Neural progenitor cell (in vitro differentiated cells): ENCODE measurements at regions not wholly inside any gene's neighbourhood (a gene's known extent, or its start where the extent isn't known, plus 50 kb on each side); places are given as distances from the start of the nearest gene placed in this dataset.
A peak's percentile ranks its signal among the peaks of the same experiment; 100 is the strongest.

ENCODE experiments used
- DNase-seq: peaks from one replicate; pipeline ENCODE4 v3.0.0-alpha.2; 2016; ENCODE audit warnings: low spot score
- H2AFZ ChIP-seq: fragments of 200-600 bp; sonication (generic); replicated peaks from 2 replicates; pipeline ENCODE4 v1.6.1; 2016; ENCODE audit warnings: antibody characterized with exemption
- H3F3A ChIP-seq: fragments of 200-600 bp; sonication (generic); 2 replicates; pipeline ENCODE4 v1.6.1; 2016; ENCODE audit warnings: antibody characterized with exemption, low read depth
- H3K27ac ChIP-seq: fragments of 200-600 bp; sonication (generic); 2 replicates; pipeline ENCODE4 v1.5.1; 2016; ENCODE audit warnings: mild to moderate bottlenecking
- H3K27me3 ChIP-seq: fragments of 200-600 bp; sonication (generic); 2 replicates; pipeline ENCODE4 v1.6.1; 2016; ENCODE audit warnings: mild to moderate bottlenecking, moderate library complexity
- H3K36me3 ChIP-seq: fragments of 200-600 bp; sonication (generic); 2 replicates; pipeline ENCODE4 v1.5.1; 2016
- H3K4me1 ChIP-seq: fragments of 200-600 bp; sonication (generic); 2 replicates; pipeline ENCODE4 v1.6.1; 2016; ENCODE audit warnings: mixed run types
- H3K4me2 ChIP-seq: fragments of 200-600 bp; sonication (generic); 2 replicates; pipeline ENCODE4 v1.6.1; 2016
- H3K4me3 ChIP-seq: fragments of 200-600 bp; sonication (generic); 2 replicates; pipeline ENCODE4 v1.5.1; 2016
- H3K79me2 ChIP-seq: fragments of 200-600 bp; sonication (generic); 2 replicates; pipeline ENCODE4 v1.6.1; 2016; ENCODE audit warnings: low read depth
- H3K9ac ChIP-seq: fragments of 200-600 bp; sonication (generic); 2 replicates; pipeline ENCODE4 v1.6.1; 2016
- H3K9me3 ChIP-seq: fragments of 200-600 bp; sonication (generic); 2 replicates; pipeline ENCODE4 v1.5.1; 2016; ENCODE audit warnings: low read depth
- H4K20me1 ChIP-seq: fragments of 200-600 bp; sonication (generic); 2 replicates; pipeline ENCODE4 v1.6.1; 2016; ENCODE audit warnings: low read depth
- H3K27ac Mint-ChIP-seq: 3 replicates; pipeline ENCODE4 v1.8.0; 2021; ENCODE audit warnings: mixed read lengths
- H3K27me3 Mint-ChIP-seq: 2 replicates; pipeline ENCODE4 v1.8.0; 2022; ENCODE audit warnings: low read depth, mild to moderate bottlenecking, inconsistent platforms, moderate library complexity, mixed read lengths; ENCODE audit not compliant: insufficient read depth
- H3K36me3 Mint-ChIP-seq: 3 replicates; pipeline ENCODE4 v1.8.0; 2021; ENCODE audit warnings: mixed read lengths
- H3K4me1 Mint-ChIP-seq: 3 replicates; pipeline ENCODE4 v1.8.0; 2021; ENCODE audit warnings: mixed read lengths
- H3K4me3 Mint-ChIP-seq: 3 replicates; pipeline ENCODE4 v1.8.0; 2021; ENCODE audit warnings: mild to moderate bottlenecking, moderate library complexity, mixed read lengths
- H3K9me3 Mint-ChIP-seq: 3 replicates; pipeline ENCODE4 v1.8.0; 2020; ENCODE audit warnings: mixed read lengths
- CTCF ChIP-seq: fragments of 200-600 bp; sonication (generic); IDR thresholded peaks from 2 replicates; pipeline ENCODE4 v1.5.1; 2017; ENCODE audit warnings: antibody characterized with exemption, mild to moderate bottlenecking
- EZH2 ChIP-seq: fragments of 200-600 bp; sonication (generic); IDR thresholded peaks from 2 replicates; pipeline ENCODE4 v1.6.1; 2017; ENCODE audit warnings: antibody characterized with exemption, mild to moderate bottlenecking, moderate library complexity
- EZH2phosphoT487 ChIP-seq: fragments of 200-600 bp; sonication (generic); IDR thresholded peaks from 2 replicates; pipeline ENCODE4 v1.6.1; 2017; ENCODE audit warnings: antibody characterized with exemption

DNA sequence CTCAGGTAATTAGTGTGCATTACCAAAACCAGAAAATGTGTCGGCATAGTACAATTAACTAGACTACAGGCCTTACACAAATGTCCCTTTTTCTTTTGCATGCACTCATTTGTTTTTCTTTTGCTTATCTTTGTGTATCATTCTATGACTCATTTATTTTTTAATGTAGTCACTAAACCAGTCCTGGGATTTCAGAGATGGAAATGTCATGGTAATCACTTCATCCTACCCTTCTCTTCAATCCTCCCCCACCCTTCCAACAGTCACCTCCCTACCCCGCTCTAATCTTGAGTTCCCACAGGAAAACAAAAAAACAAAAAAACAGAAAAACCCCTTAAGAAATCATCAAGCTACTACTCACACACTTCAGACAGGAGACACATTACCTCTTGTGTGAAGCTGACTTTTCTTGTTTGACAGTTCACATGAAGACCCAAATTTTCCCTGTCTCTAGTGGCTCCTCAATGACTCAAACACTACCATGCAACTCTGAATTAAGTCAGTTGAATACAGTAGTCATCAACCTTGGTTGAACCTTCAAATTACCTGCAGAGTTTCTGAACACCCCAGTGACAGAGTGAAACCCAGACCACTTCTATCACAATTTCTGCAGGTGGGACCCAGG, 242.4 kb upstream of the SALL1 start:
- Mint-ChIP-seq H3K27ac (no peak overlapping the region), H3K4me3 (no peak overlapping the region), H3K27me3 (peaks cover 17% of the 10 kb centered on the region), H3K36me3 (peaks cover 4% of the 10 kb centered on the region), H3K9me3 (peaks cover 9% of the 10 kb centered on the region), H3K4me1 (peaks cover 36% of the 10 kb centered on the region)
- no peaks in the 10 kb centered on the region for H3K36me3 ChIP-seq
- H3K4me2 ChIP-seq, result peak overlapping the region; percentile 66
- H2AFZ ChIP-seq, result no peak overlapping the region
- no peak overlapping the region for H3K9ac ChIP-seq
- no peak for TF ChIP-seq EZH2phosphoT487
- TF ChIP-seq EZH2, result no peak
- TF ChIP-seq CTCF, result no peak
- no peaks in the 10 kb centered on the region for H3K9me3 ChIP-seq
- H3K27me3 ChIP-seq, result no peaks in the 10 kb centered on the region
- peaks cover 47% of the 10 kb centered on the region for H3F3A ChIP-seq
- no peaks in the 10 kb centered on the region for H3K79me2 ChIP-seq
- DNase-seq, result no peak
- H3K27ac ChIP-seq, result no peak overlapping the region
- H3K4me3 ChIP-seq, result no peak overlapping the region
- peaks cover 46% of the 10 kb centered on the region for H3K4me1 ChIP-seq
- H4K20me1 ChIP-seq, result no peaks in the 10 kb centered on the region

GRCh38 chr16:51392521-51393187, 241.6 kb upstream of the SALL1 start:
- H3K27ac Mint-ChIP-seq, result peak overlapping the region; percentile 51
- peaks cover 9% of the 10 kb centered on the region for H3K9me3 Mint-ChIP-seq
- H3K27me3 Mint-ChIP-seq, result peaks cover 17% of the 10 kb centered on the region
- Histone ChIP-seq H3K9me3 (no peaks in the 10 kb centered on the region), H3K4me3 (peak overlapping the region; percentile 24), H4K20me1 (no peaks in the 10 kb centered on the region), H3F3A (peaks cover 53% of the 10 kb centered on the region), H3K4me1 (peaks cover 47% of the 10 kb centered on the region), H3K27ac (peak overlapping the region; percentile 73), H3K27me3 (no peaks in the 10 kb centered on the region), H3K79me2 (no peaks in the 10 kb centered on the region), H3K9ac (no peak overlapping the region), H3K4me2 (peak overlapping the region; percentile 66), H3K36me3 (no peaks in the 10 kb centered on the region), H2AFZ (no peak overlapping the region)
- H3K36me3 Mint-ChIP-seq, result peaks cover 4% of the 10 kb centered on the region
- H3K4me3 Mint-ChIP-seq, result peak overlapping the region; percentile 52
- no peak for TF ChIP-seq EZH2
- no peak for TF ChIP-seq CTCF
- peaks cover 38% of the 10 kb centered on the region for H3K4me1 Mint-ChIP-seq
- DNase-seq, result peak; percentile 37

- Histone ChIP-seq H3K9me3 (no peaks in the 10 kb centered on the region), H3K4me2 (peak overlapping the region; percentile 66), H3K79me2 (no peaks in the 10 kb centered on the region), H4K20me1 (no peaks in the 10 kb centered on the region), H3K27me3 (no peaks in the 10 kb centered on the region), H3K9ac (no peak overlapping the region), H3K4me1 (peaks cover 47% of the 10 kb centered on the region), H3K36me3 (no peaks in the 10 kb centered on the region), H3K4me3 (peak overlapping the region; percentile 24), H3F3A (peaks cover 53% of the 10 kb centered on the region), H2AFZ (peak overlapping the region; percentile 48), H3K27ac (peak overlapping the region; percentile 73)
- H3K27ac Mint-ChIP-seq, result peak overlapping the region; percentile 92
- peaks cover 9% of the 10 kb centered on the region for H3K9me3 Mint-ChIP-seq
- H3K4me1 Mint-ChIP-seq, result peaks cover 38% of the 10 kb centered on the region
- peaks cover 4% of the 10 kb centered on the region for H3K36me3 Mint-ChIP-seq
- H3K4me3 Mint-ChIP-seq, result peak overlapping the region; percentile 52
- H3K27me3 Mint-ChIP-seq, result peaks cover 17% of the 10 kb centered on the region
- TF ChIP-seq CTCF (no peak), EZH2phosphoT487 (peak; percentile 6)
- DNase-seq, result peak; percentile 78
These were observed 240.9 kb upstream of the SALL1 start for GRCh38 chr16:51391798-51392511.
